Fibroblast of pulmonary artery (primary cell): ENCODE measurements at regions not wholly inside any gene's neighbourhood (a gene's known extent, or its start where the extent isn't known, plus 50 kb on each side); places are given as distances from the start of the nearest gene placed in this dataset.

ENCODE experiments used
- DNase-seq: peaks from one replicate; pipeline ENCODE4 v3.0.0-alpha.2; 2010; ENCODE audit warnings: low read depth
- H3K4me3 ChIP-seq: replicated peaks from 2 replicates; pipeline ENCODE4 v1.5.1; 2011; ENCODE audit warnings: low read depth, mild to moderate bottlenecking, control low read depth, low read length, moderate library complexity
- TF ChIP-seq, protein P1 (sequence below): IDR thresholded peaks from 2 replicates; pipeline ENCODE4 v1.5.1; 2011; ENCODE audit warnings: mild to moderate bottlenecking, control low read depth, low read length, inconsistent platforms; ENCODE audit errors: missing control alignments

DNA sequence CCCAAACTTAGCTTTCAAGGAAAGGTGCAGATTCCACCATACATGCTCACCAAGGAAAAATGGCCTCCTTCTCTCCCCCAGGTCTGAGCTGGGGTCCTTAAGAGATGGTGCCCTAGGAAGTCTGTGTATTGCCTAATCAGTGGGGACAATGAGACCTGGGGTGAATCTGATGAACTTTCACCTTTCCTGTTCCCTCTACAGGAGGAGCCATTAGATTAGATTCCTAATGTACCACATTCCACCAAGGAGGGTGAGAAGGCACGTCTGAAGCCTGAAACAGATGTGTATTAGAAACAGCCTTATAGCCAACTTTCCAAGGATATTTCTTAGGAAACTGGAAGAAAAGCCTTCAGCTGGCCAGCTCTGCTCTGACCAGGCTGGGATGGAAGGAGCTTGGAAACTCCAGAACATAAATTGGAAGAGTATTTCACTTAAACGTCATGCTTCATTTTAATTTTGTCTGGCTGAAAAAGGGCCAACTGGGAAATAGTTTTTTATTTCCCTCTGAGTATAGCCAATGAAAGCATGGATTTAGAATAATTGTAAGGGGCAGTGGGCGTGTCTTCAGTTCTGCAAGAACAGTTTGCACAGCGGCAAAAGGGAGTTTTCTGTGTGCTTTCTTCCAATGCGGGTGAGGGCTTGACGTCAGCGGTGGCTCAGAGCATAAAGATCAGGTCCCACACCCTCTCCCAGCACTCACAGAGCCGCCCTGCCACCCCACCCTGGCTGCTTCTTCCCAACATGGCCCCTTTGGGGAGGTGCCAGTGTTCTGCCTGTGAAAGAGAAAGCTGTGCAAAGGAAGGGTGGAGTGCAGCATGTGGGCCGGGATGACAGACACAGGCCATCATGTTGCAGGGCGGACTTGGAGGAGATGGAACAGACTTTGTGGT is 210.9 kb downstream of the ESM1 start:
- peak; percentile 68 for DNase-seq
- TF ChIP-seq, protein P1, sequence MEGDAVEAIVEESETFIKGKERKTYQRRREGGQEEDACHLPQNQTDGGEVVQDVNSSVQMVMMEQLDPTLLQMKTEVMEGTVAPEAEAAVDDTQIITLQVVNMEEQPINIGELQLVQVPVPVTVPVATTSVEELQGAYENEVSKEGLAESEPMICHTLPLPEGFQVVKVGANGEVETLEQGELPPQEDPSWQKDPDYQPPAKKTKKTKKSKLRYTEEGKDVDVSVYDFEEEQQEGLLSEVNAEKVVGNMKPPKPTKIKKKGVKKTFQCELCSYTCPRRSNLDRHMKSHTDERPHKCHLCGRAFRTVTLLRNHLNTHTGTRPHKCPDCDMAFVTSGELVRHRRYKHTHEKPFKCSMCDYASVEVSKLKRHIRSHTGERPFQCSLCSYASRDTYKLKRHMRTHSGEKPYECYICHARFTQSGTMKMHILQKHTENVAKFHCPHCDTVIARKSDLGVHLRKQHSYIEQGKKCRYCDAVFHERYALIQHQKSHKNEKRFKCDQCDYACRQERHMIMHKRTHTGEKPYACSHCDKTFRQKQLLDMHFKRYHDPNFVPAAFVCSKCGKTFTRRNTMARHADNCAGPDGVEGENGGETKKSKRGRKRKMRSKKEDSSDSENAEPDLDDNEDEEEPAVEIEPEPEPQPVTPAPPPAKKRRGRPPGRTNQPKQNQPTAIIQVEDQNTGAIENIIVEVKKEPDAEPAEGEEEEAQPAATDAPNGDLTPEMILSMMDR = no peak
- no peak overlapping the region for H3K4me3 ChIP-seq

DNA sequence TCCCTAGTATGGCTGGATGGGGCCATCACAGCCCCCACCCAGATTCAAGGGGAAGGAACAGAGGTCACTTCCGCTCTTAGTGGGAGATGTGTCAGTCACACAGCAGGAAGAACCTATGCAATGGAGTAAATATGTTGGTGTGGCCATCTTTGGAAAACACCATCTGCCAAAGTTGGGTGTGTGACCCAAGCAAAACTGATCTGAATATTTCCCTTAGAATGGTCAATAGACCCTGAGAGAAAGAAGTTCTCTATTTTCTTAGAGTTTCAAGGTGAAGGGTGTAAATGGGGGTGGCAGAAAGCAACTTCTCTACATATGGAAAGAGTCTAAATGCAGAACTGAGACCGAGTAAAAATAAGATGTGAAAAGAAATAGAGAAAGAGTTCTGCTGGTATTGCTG is 212.7 kb downstream of the ESM1 start:
- DNase-seq = no peak
- no peak overlapping the region for H3K4me3 ChIP-seq
- TF ChIP-seq, protein P1 = no peak

DNA sequence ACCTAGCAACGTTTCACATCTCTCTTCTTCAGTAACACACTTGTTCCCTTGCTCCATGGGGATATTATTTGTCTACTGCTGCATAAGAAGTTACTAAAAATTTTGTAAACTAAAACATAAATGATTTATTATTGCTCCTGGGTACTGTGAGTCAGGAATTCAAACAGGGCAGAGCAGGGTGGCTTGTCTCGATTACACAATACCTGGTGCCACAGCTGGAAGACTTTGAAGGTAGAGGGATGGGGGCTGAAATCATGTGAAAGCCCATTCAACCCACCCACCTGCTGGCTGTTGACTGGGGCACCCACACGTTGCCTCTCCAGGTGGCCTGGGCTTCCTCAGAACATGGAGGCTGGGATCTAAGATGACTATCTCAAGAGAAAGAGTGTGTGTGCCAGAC is 213.2 kb downstream of the ESM1 start:
- DNase-seq = no peak
- H3K4me3 ChIP-seq = no peak overlapping the region
- TF ChIP-seq, protein P1 = no peak

DNA sequence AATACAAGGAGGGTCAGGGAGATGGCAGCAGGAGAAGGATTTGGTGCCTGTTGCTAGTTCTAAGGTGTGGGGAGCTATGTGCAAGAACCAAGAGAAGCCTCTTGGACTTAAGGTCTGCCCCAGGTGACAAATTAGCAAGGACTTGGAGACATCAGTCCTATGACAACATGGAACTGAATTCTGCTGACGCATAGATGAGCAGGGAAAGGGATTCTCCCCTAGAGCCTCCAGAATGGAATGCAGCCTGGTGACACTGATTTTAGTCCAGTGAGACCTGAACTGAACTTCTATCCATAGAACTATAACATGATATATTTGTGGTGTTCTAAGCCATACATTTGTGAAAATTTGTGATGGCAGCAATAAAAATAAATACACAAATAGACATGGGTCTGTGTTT is 215.6 kb downstream of the ESM1 start:
- TF ChIP-seq, protein P1 = no peak
- H3K4me3 ChIP-seq = no peak overlapping the region
- no peak for DNase-seq

DNA sequence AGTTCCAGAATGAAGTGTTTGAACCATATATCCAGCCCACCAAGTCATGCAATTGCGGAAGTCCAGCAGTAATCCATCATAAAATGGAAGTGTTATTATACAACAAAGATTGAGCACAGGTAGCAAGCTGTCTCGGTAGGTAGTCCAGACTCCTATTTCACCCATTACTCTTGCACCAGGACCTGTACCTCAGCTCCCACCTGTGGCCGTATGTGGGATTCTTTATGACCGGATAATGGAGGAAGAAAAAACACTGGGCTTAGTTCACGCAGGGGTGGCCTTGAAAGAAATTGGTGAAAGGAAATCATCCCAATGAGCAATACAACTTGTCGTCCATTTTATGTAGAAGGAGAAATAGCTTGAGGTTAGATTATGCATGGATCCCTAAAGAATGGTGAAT is 216.3 kb downstream of the ESM1 start:
- TF ChIP-seq, protein P1 = no peak
- no peak overlapping the region for H3K4me3 ChIP-seq
- DNase-seq = no peak

DNA sequence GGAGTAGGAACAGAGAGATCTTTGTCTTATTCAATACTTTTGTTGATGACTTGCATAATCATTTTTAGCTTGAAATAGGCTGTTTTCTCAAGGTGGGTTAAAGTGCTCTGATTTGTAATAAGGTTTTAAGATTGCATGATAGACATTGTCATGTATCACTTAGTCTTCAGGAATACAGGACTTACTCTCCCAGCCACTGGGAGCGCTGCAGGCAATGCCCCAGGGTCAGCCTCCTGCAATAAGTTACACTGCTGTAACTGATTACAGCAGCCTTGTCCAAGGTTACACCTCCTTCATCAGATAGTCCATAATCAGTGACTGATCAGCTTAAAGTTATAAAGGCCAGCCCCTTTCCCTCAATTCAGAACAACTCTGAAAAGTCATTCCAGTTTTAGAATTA is 218.6 kb downstream of the ESM1 start:
- no peak overlapping the region for H3K4me3 ChIP-seq
- DNase-seq = no peak
- TF ChIP-seq, protein P1 = no peak
